ENCODE measurements at regions not wholly inside any gene's neighbourhood (a gene's known extent, or its start where the extent isn't known, plus 50 kb on each side); places are given as distances from the start of the nearest gene placed in this dataset.

GRCh38 chr15:96736384-96736783 lies 405.9 kb downstream of the NR2F2 start:
- no peak for TF ChIP-seq CTCF (IDR thresholded peaks at IDR 0.05; ENCODE audit: low read depth, low read length, poor library complexity, severe bottlenecking)
- TF ChIP-seq EZH2phosphoT487 (IDR thresholded peaks at IDR 0.05; ENCODE audit: borderline replicate concordance, low read length) = no peak
